HepG2 (cell line): ENCODE measurements at regions not wholly inside any gene's neighbourhood (a gene's known extent, or its start where the extent isn't known, plus 50 kb on each side); places are given as distances from the start of the nearest gene placed in this dataset.
A peak's percentile ranks its signal among the peaks of the same experiment; 100 is the strongest.

Source experiments
- DNMT3B ChIP-seq: conservative IDR thresholded peaks from 2 replicates; pipeline ENCODE4 v1.6.1; 2016; ENCODE audit warnings: missing biosample characterization, control low read depth
- ETV6 ChIP-seq: sonication (generic); formaldehyde crosslinking; conservative IDR thresholded peaks from 2 replicates; pipeline ENCODE4 v1.4.0; 2020; ENCODE audit warnings: missing genetic modification reagents
- GATAD2A ChIP-seq: IDR thresholded peaks from 2 replicates; pipeline ENCODE4 v1.6.1; 2016
- MTF2 ChIP-seq: sonication (generic); formaldehyde crosslinking; IDR thresholded peaks from 2 replicates; pipeline ENCODE4 v1.5.0; 2020; ENCODE audit warnings: missing genetic modification reagents, borderline replicate concordance
- NFE2L1 ChIP-seq: sonication (generic); formaldehyde crosslinking; IDR thresholded peaks from 2 replicates; pipeline ENCODE4 v1.4.0; 2020; ENCODE audit warnings: missing genetic modification reagents, mild to moderate bottlenecking, borderline replicate concordance
- PHF5A ChIP-seq: IDR thresholded peaks from one replicate; pipeline ENCODE4 v1.6.1; 2018; ENCODE audit warnings: low read depth, missing genetic modification reagents; ENCODE audit not compliant: unreplicated experiment
- RORA ChIP-seq: sonication (generic); formaldehyde crosslinking; IDR thresholded peaks from 2 replicates; pipeline ENCODE4 v1.5.0; 2020; ENCODE audit warnings: mild to moderate bottlenecking, missing genetic modification reagents, moderate library complexity
- SALL2 ChIP-seq: sonication (generic); formaldehyde crosslinking; IDR thresholded peaks from 2 replicates; pipeline ENCODE4 v1.8.1; 2023; ENCODE audit warnings: mild to moderate bottlenecking, missing genetic modification reagents, inconsistent platforms
- SP140L ChIP-seq: sonication (generic); formaldehyde crosslinking; IDR thresholded peaks from 2 replicates; pipeline ENCODE4 v1.4.0; 2020; ENCODE audit warnings: missing genetic modification reagents, borderline replicate concordance
- TAF15 ChIP-seq: fragments of 200-400 bp; formaldehyde crosslinking; IDR thresholded peaks from one replicate; pipeline ENCODE4 v1.6.1; 2018; ENCODE audit warnings: mild to moderate bottlenecking, low read depth, low read length; ENCODE audit not compliant: poor library complexity, severe bottlenecking
- TEAD2 ChIP-seq: sonication (generic); formaldehyde crosslinking; IDR thresholded peaks from 2 replicates; pipeline ENCODE4 v1.9.0; 2021; ENCODE audit warnings: missing genetic modification reagents
- TRIM24 ChIP-seq: sonication (generic); formaldehyde crosslinking; IDR thresholded peaks from 2 replicates; pipeline ENCODE4 v1.8.0; 2022; ENCODE audit warnings: mild to moderate bottlenecking, missing genetic modification reagents
- YEATS2 ChIP-seq: sonication (generic); formaldehyde crosslinking; IDR thresholded peaks from 2 replicates; pipeline ENCODE4 v1.4.0; 2020; ENCODE audit warnings: missing genetic modification reagents, borderline replicate concordance
- ZBTB42 ChIP-seq: sonication (generic); formaldehyde crosslinking; IDR thresholded peaks from 2 replicates; pipeline ENCODE4 v1.5.0; 2020; ENCODE audit warnings: mild to moderate bottlenecking, missing genetic modification reagents
- ZNF326 ChIP-seq: sonication (generic); formaldehyde crosslinking; IDR thresholded peaks from 2 replicates; pipeline ENCODE4 v1.4.0; 2020; ENCODE audit warnings: missing genetic modification reagents, borderline replicate concordance
- ZNF329 ChIP-seq: sonication (generic); formaldehyde crosslinking; IDR thresholded peaks from 2 replicates; pipeline ENCODE4 v1.9.0; 2021; ENCODE audit warnings: low read depth, mild to moderate bottlenecking, missing genetic modification reagents
- ZNF430 ChIP-seq: sonication (generic); formaldehyde crosslinking; IDR thresholded peaks from 2 replicates; pipeline ENCODE4 v1.9.0; 2021; ENCODE audit warnings: mild to moderate bottlenecking, missing genetic modification reagents
- ZNF431 ChIP-seq: sonication (generic); formaldehyde crosslinking; IDR thresholded peaks from 2 replicates; pipeline ENCODE4 v1.9.0; 2022; ENCODE audit warnings: missing genetic modification reagents, low read depth, mild to moderate bottlenecking, borderline replicate concordance
- ZNF543 ChIP-seq: sonication (generic); formaldehyde crosslinking; IDR thresholded peaks from 2 replicates; pipeline ENCODE4 v1.4.0; 2020; ENCODE audit warnings: mild to moderate bottlenecking, missing genetic modification reagents
- ZNF629 ChIP-seq: sonication (generic); formaldehyde crosslinking; conservative IDR thresholded peaks from 2 replicates; pipeline ENCODE4 v1.5.0; 2020; ENCODE audit warnings: missing genetic modification reagents
- TF ChIP-seq, protein P1 (sequence below): sonication (generic); formaldehyde crosslinking; IDR thresholded peaks from 2 replicates; pipeline ENCODE4 v1.4.0; 2020; ENCODE audit warnings: missing genetic modification reagents, mild to moderate bottlenecking, borderline replicate concordance
- TF ChIP-seq, protein P2 (sequence below): sonication (generic); formaldehyde crosslinking; IDR thresholded peaks from 2 replicates; pipeline ENCODE4 v1.8.1; 2023; ENCODE audit warnings: missing genetic modification reagents, inconsistent platforms, borderline replicate concordance
- TF ChIP-seq, protein P3 (sequence below): sonication (generic); formaldehyde crosslinking; IDR thresholded peaks from 2 replicates; pipeline ENCODE4 v1.8.1; 2023; ENCODE audit warnings: missing genetic modification reagents, mild to moderate bottlenecking, borderline replicate concordance
- TF ChIP-seq, protein P4 (sequence below): sonication (generic); formaldehyde crosslinking; IDR thresholded peaks from 2 replicates; pipeline ENCODE4 v1.4.0; 2020; ENCODE audit warnings: low read depth, mild to moderate bottlenecking, missing genetic modification reagents

GRCh38 chr5:116848954-116849581 lies 274.4 kb upstream of the SEMA6A start (continued):
- TF ChIP-seq TEAD2 (CRISPR knock-in tag) (no peak), SALL2 (CRISPR knock-in tag) (no peak), TRIM24 (CRISPR knock-in tag) (peak; percentile 21; the same call in 1 of the 2 replicates), ZNF326 (CRISPR knock-in tag) (no peak), ZNF629 (CRISPR knock-in tag) (no peak), PHF5A (CRISPR knock-in tag) (no peak), ZNF430 (CRISPR knock-in tag) (no peak), ZNF543 (no peak), NFE2L1 (CRISPR knock-in tag) (no peak), TAF15 (no peak), ETV6 (CRISPR knock-in tag) (no peak), ZNF329 (CRISPR knock-in tag) (no peak), RORA (CRISPR knock-in tag) (no peak), YEATS2 (CRISPR knock-in tag) (no peak), DNMT3B (no peak), ZNF431 (CRISPR knock-in tag) (no peak), MTF2 (no peak), GATAD2A (CRISPR knock-in tag) (peak; percentile 61; the same call in 1 of the 2 replicates), ZBTB42 (no peak), SP140L (CRISPR knock-in tag) (no peak)
- TF ChIP-seq, protein P1, sequence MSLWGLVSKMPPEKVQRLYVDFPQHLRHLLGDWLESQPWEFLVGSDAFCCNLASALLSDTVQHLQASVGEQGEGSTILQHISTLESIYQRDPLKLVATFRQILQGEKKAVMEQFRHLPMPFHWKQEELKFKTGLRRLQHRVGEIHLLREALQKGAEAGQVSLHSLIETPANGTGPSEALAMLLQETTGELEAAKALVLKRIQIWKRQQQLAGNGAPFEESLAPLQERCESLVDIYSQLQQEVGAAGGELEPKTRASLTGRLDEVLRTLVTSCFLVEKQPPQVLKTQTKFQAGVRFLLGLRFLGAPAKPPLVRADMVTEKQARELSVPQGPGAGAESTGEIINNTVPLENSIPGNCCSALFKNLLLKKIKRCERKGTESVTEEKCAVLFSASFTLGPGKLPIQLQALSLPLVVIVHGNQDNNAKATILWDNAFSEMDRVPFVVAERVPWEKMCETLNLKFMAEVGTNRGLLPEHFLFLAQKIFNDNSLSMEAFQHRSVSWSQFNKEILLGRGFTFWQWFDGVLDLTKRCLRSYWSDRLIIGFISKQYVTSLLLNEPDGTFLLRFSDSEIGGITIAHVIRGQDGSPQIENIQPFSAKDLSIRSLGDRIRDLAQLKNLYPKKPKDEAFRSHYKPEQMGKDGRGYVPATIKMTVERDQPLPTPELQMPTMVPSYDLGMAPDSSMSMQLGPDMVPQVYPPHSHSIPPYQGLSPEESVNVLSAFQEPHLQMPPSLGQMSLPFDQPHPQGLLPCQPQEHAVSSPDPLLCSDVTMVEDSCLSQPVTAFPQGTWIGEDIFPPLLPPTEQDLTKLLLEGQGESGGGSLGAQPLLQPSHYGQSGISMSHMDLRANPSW (CRISPR knock-in tag) = no peak
- TF ChIP-seq, protein P2, sequence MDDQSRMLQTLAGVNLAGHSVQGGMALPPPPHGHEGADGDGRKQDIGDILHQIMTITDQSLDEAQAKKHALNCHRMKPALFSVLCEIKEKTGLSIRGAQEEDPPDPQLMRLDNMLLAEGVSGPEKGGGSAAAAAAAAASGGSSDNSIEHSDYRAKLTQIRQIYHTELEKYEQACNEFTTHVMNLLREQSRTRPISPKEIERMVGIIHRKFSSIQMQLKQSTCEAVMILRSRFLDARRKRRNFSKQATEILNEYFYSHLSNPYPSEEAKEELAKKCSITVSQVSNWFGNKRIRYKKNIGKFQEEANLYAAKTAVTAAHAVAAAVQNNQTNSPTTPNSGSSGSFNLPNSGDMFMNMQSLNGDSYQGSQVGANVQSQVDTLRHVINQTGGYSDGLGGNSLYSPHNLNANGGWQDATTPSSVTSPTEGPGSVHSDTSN = no peak
- TF ChIP-seq, protein P3, sequence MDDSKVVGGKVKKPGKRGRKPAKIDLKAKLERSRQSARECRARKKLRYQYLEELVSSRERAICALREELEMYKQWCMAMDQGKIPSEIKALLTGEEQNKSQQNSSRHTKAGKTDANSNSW (CRISPR knock-in tag) = no peak
- TF ChIP-seq, protein P4, sequence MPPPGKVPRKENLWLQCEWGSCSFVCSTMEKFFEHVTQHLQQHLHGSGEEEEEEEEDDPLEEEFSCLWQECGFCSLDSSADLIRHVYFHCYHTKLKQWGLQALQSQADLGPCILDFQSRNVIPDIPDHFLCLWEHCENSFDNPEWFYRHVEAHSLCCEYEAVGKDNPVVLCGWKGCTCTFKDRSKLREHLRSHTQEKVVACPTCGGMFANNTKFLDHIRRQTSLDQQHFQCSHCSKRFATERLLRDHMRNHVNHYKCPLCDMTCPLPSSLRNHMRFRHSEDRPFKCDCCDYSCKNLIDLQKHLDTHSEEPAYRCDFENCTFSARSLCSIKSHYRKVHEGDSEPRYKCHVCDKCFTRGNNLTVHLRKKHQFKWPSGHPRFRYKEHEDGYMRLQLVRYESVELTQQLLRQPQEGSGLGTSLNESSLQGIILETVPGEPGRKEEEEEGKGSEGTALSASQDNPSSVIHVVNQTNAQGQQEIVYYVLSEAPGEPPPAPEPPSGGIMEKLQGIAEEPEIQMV = no peak
